ENCODE measurements at regions not wholly inside any gene's neighbourhood (a gene's known extent, or its start where the extent isn't known, plus 50 kb on each side); places are given as distances from the start of the nearest gene placed in this dataset.

GRCh38 chr4:110787109-110787508 is 164.2 kb upstream of the PITX2 start (continued):
- TF ChIP-seq TAF1 (IDR thresholded peaks at IDR 0.05; ENCODE audit: low read depth, low read length) (no peak), NANOG (IDR thresholded peaks at IDR 0.05; ENCODE audit: insufficient read depth, low read depth, low read length, poor library complexity, severe bottlenecking) (no peak), HDAC6 (IDR thresholded peaks at IDR 0.05; ENCODE audit: low read depth, low read length) (no peak), BACH1 (IDR thresholded peaks at IDR 0.05; ENCODE audit: low read length) (no peak), JUND (IDR thresholded peaks at IDR 0.05; ENCODE audit: low read length) (no peak)
